ENCODE measurements at regions not wholly inside any gene's neighbourhood (a gene's known extent, or its start where the extent isn't known, plus 50 kb on each side); places are given as distances from the start of the nearest gene placed in this dataset.

DNA sequence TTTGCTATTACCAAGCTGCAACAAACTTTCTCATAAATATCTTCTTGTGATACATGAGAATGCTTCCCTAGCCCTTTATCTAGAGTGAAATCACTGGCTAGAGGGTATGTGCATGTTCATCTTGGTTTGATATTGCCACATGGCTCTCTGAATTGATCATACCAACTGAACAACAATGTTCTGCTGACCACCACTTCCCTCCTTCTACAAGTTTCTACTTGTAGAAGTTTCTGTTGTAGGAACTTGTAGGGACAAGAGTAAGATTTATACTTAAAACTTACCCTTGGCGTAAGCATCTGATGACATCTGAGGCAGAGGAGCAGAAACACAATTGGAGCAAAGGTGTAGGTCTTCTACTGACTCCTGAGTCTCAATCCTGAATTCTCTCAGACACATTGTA, 86.3 kb upstream of the FAM13C start:
- H3K9ac ChIP-seq (ENCODE audit: insufficient read depth in 1 of 2, low read depth in 2 of 2, low read length in 2 of 2) = no peak overlapping the region
- H3K27me3 ChIP-seq (ENCODE audit: control insufficient read depth in 2 of 2, insufficient read depth in 2 of 2, low read length in 2 of 2) = no peaks in the 10 kb centered on the region
- ATAC-seq (no peak), DNase-seq (ENCODE audit: extremely low read depth in 1 of 4, low spot score in 3 of 4) (no peak), FAIRE-seq (no peak)
- TF ChIP-seq WHSC1 (IDR thresholded peaks at IDR 0.05; ENCODE audit: low read length) (no peak), MAFF (IDR thresholded peaks at IDR 0.05; ENCODE audit: low read length) (no peak), TCF7L2 (IDR thresholded peaks at IDR 0.05; ENCODE audit: low read depth, low read length) (no peak), NCOA6 (IDR thresholded peaks at IDR 0.05) (no peak), ELF4 (CRISPR knock-in tag; IDR thresholded peaks at IDR 0.05) (no peak), PHF21A (IDR thresholded peaks at IDR 0.05; ENCODE audit: borderline replicate concordance, low read depth) (no peak), POLR2A (conservative IDR thresholded peaks at IDR 0.05) (no peak), NR2C2 (CRISPR knock-in tag; IDR thresholded peaks at IDR 0.05) (no peak), NR2C2 (tag; IDR thresholded peaks at IDR 0.05) (no peak)
- TF ChIP-seq, protein P1, sequence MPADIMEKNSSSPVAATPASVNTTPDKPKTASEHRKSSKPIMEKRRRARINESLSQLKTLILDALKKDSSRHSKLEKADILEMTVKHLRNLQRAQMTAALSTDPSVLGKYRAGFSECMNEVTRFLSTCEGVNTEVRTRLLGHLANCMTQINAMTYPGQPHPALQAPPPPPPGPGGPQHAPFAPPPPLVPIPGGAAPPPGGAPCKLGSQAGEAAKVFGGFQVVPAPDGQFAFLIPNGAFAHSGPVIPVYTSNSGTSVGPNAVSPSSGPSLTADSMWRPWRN (IDR thresholded peaks at IDR 0.05; ENCODE audit: low read depth) = no peak
- TF ChIP-seq, protein P2, sequence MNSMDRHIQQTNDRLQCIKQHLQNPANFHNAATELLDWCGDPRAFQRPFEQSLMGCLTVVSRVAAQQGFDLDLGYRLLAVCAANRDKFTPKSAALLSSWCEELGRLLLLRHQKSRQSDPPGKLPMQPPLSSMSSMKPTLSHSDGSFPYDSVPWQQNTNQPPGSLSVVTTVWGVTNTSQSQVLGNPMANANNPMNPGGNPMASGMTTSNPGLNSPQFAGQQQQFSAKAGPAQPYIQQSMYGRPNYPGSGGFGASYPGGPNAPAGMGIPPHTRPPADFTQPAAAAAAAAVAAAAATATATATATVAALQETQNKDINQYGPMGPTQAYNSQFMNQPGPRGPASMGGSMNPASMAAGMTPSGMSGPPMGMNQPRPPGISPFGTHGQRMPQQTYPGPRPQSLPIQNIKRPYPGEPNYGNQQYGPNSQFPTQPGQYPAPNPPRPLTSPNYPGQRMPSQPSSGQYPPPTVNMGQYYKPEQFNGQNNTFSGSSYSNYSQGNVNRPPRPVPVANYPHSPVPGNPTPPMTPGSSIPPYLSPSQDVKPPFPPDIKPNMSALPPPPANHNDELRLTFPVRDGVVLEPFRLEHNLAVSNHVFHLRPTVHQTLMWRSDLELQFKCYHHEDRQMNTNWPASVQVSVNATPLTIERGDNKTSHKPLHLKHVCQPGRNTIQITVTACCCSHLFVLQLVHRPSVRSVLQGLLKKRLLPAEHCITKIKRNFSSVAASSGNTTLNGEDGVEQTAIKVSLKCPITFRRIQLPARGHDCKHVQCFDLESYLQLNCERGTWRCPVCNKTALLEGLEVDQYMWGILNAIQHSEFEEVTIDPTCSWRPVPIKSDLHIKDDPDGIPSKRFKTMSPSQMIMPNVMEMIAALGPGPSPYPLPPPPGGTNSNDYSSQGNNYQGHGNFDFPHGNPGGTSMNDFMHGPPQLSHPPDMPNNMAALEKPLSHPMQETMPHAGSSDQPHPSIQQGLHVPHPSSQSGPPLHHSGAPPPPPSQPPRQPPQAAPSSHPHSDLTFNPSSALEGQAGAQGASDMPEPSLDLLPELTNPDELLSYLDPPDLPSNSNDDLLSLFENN (IDR thresholded peaks at IDR 0.05; ENCODE audit: low read depth in 2 of 2, low read length in 2 of 2) = no peak
- no peaks in the 10 kb centered on the region for H3K4me1 ChIP-seq (replicated peaks in 1 of 2; ENCODE audit: control insufficient read depth in 2 of 2, insufficient read depth in 2 of 2, low read length in 2 of 2)
- in situ Hi-C loops (cut with MboI) (no loop called here), intact Hi-C loops (cut with micrococcal nuclease) (no loop called here)
- no peaks in the 10 kb centered on the region for H3K9me3 ChIP-seq (replicated peaks; ENCODE audit: control insufficient read depth, insufficient read depth, low read depth, low read length)
- no peaks in the 10 kb centered on the region for H4K20me1 ChIP-seq (replicated peaks; ENCODE audit: control insufficient read depth, insufficient read depth, low read length)
- H2AFZ ChIP-seq (ENCODE audit: low read depth, low read length) = no peak overlapping the region
- H3K4me2 ChIP-seq (ENCODE audit: insufficient read depth, low read length) = no peak overlapping the region
- no peaks in the 10 kb centered on the region for H3K36me3 ChIP-seq (ENCODE audit: control insufficient read depth, insufficient read depth, low read length)
- no peaks in the 10 kb centered on the region for H3K9me1 ChIP-seq (ENCODE audit: control insufficient read depth, insufficient read depth, low read length)
- H3K79me2 ChIP-seq (ENCODE audit: control insufficient read depth, insufficient read depth, low read length) = no peaks in the 10 kb centered on the region
- 0% methylated on average over 1 of the region's 1 CpG for WGBS (ENCODE audit: insufficient coverage, low coverage, missing lambda C conversion rate)
- BruUV-seq (replicated peaks) = no TSS peak
- no peak overlapping the region for H3K27ac ChIP-seq (ENCODE audit: extremely low read depth, low read depth, low read length)
- ChIA-PET POLR2A (no interaction called here), CTCF (ENCODE audit: low intra/inter-chr PET ratio) (no interaction called here)
- H3K4me3 ChIP-seq = no peak overlapping the region
